Nephron progenitor cell (in vitro differentiated cells): ENCODE measurements at regions not wholly inside any gene's neighbourhood (a gene's known extent, or its start where the extent isn't known, plus 50 kb on each side); places are given as distances from the start of the nearest gene placed in this dataset.

Experiments
- DNase-seq: peaks from one replicate; pipeline ENCODE4 v3.0.0; 2021
- H3K27ac Mint-ChIP-seq: 2 replicates; pipeline ENCODE4 v1.8.0; 2021; ENCODE audit warnings: mild to moderate bottlenecking, moderate library complexity, mixed read lengths
- H3K27me3 Mint-ChIP-seq: 2 replicates; pipeline ENCODE4 v1.8.0; 2021; ENCODE audit warnings: mild to moderate bottlenecking, low read depth, mixed read lengths; ENCODE audit not compliant: poor library complexity
- H3K36me3 Mint-ChIP-seq: 2 replicates; pipeline ENCODE4 v1.8.0; 2021; ENCODE audit warnings: low read depth, mixed read lengths
- H3K4me1 Mint-ChIP-seq: 2 replicates; pipeline ENCODE4 v1.8.0; 2021; ENCODE audit warnings: mixed read lengths
- H3K4me3 Mint-ChIP-seq: 2 replicates; pipeline ENCODE4 v1.8.0; 2021; ENCODE audit warnings: mild to moderate bottlenecking, moderate library complexity, mixed read lengths
- H3K9me3 Mint-ChIP-seq: 2 replicates; pipeline ENCODE4 v1.8.0; 2021; ENCODE audit warnings: mild to moderate bottlenecking, moderate library complexity, mixed read lengths
- CTCF ChIP-seq: fragments of 200-600 bp; sonication (generic); IDR thresholded peaks from 2 replicates; pipeline ENCODE4 v1.5.0; 2021; ENCODE audit warnings: antibody characterized with exemption

- H3K36me3 Mint-ChIP-seq, result no peaks in the 10 kb centered on the region
- H3K27me3 Mint-ChIP-seq, result peaks cover 4% of the 10 kb centered on the region
- no peak overlapping the region for H3K27ac Mint-ChIP-seq
- DNase-seq, result no peak
- TF ChIP-seq CTCF, result no peak
- H3K9me3 Mint-ChIP-seq, result no peaks in the 10 kb centered on the region
- H3K4me3 Mint-ChIP-seq, result no peak overlapping the region
- H3K4me1 Mint-ChIP-seq, result peaks cover 3% of the 10 kb centered on the region
Observed at GRCh38 chr6:63504777-63505384, 67.4 kb upstream of the LOC128125822 start.

GRCh38 chr6:63507096-63507495, 65.2 kb upstream of the LOC128125822 start:
- peaks cover 11% of the 10 kb centered on the region for H3K4me1 Mint-ChIP-seq
- no peaks in the 10 kb centered on the region for H3K9me3 Mint-ChIP-seq
- H3K4me3 Mint-ChIP-seq, result no peak overlapping the region
- peaks cover 5% of the 10 kb centered on the region for H3K27me3 Mint-ChIP-seq
- DNase-seq, result no peak
- no peaks in the 10 kb centered on the region for H3K36me3 Mint-ChIP-seq
- TF ChIP-seq CTCF, result no peak
- no peak overlapping the region for H3K27ac Mint-ChIP-seq

GRCh38 chr6:63509652-63510352, 62.5 kb upstream of the LOC128125822 start:
- Mint-ChIP-seq H3K4me3 (no peak overlapping the region), H3K9me3 (no peaks in the 10 kb centered on the region), H3K36me3 (no peaks in the 10 kb centered on the region), H3K27me3 (peaks cover 7% of the 10 kb centered on the region), H3K27ac (no peak overlapping the region), H3K4me1 (peaks cover 18% of the 10 kb centered on the region)
- no peak for TF ChIP-seq CTCF
- no peak for DNase-seq

- Mint-ChIP-seq H3K9me3 (no peaks in the 10 kb centered on the region), H3K27ac (no peak overlapping the region), H3K4me1 (peaks cover 18% of the 10 kb centered on the region), H3K4me3 (no peak overlapping the region), H3K36me3 (no peaks in the 10 kb centered on the region), H3K27me3 (peaks cover 7% of the 10 kb centered on the region)
- no peak for TF ChIP-seq CTCF
- DNase-seq, result no peak
Observed at GRCh38 chr6:63510353-63510686, 62.0 kb upstream of the LOC128125822 start.

GRCh38 chr6:63510849-63511248, 61.4 kb upstream of the LOC128125822 start:
- H3K27me3 Mint-ChIP-seq, result peaks cover 7% of the 10 kb centered on the region
- TF ChIP-seq CTCF, result no peak
- no peaks in the 10 kb centered on the region for H3K9me3 Mint-ChIP-seq
- H3K27ac Mint-ChIP-seq, result no peak overlapping the region
- peaks cover 18% of the 10 kb centered on the region for H3K4me1 Mint-ChIP-seq
- no peak for DNase-seq
- H3K36me3 Mint-ChIP-seq, result no peaks in the 10 kb centered on the region
- H3K4me3 Mint-ChIP-seq, result no peak overlapping the region
